ENCODE measurements at regions not wholly inside any gene's neighbourhood (a gene's known extent, or its start where the extent isn't known, plus 50 kb on each side); places are given as distances from the start of the nearest gene placed in this dataset.

DNA sequence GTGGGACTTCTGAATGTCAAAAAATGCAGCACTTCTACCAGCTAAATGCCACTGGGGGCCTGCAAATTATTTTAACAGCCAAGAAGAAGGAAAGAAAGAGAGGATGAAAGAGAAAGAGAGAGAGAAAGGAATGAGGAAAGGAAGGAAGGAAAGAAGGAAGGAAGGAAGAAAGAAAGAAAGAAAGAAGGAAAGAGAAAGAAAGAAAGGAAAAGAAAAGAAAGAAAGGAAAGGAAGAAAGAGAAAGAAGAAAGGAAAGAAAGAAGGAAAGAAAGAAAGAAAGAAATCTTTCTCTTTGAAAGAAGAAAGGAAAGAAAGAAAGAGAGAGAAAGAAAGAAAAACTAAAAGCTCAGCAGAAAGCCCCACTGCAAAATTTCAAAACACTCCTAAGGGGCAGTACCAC is 69.2 kb upstream of the SV2C start:
- H3K4me2 ChIP-seq (ENCODE audit: low read length), result no peak overlapping the region
- no peaks in the 10 kb centered on the region for H3K36me3 ChIP-seq (ENCODE audit: control insufficient read depth, low read length)
- no peaks in the 10 kb centered on the region for H3K4me1 ChIP-seq (ENCODE audit: control insufficient read depth, low read length)
- H3K27ac ChIP-seq (ENCODE audit: low read depth, low read length), result no peak overlapping the region
- no peaks in the 10 kb centered on the region for H3F3A ChIP-seq (ENCODE audit: control insufficient read depth, insufficient read depth)
- H4K20me1 ChIP-seq (ENCODE audit: control insufficient read depth, insufficient read depth, low read depth, low read length), result no peaks in the 10 kb centered on the region
- no peak for TF ChIP-seq EZH2phosphoT487 (IDR thresholded peaks at IDR 0.05; ENCODE audit: borderline replicate concordance, low read length)
- TF ChIP-seq, protein P1, sequence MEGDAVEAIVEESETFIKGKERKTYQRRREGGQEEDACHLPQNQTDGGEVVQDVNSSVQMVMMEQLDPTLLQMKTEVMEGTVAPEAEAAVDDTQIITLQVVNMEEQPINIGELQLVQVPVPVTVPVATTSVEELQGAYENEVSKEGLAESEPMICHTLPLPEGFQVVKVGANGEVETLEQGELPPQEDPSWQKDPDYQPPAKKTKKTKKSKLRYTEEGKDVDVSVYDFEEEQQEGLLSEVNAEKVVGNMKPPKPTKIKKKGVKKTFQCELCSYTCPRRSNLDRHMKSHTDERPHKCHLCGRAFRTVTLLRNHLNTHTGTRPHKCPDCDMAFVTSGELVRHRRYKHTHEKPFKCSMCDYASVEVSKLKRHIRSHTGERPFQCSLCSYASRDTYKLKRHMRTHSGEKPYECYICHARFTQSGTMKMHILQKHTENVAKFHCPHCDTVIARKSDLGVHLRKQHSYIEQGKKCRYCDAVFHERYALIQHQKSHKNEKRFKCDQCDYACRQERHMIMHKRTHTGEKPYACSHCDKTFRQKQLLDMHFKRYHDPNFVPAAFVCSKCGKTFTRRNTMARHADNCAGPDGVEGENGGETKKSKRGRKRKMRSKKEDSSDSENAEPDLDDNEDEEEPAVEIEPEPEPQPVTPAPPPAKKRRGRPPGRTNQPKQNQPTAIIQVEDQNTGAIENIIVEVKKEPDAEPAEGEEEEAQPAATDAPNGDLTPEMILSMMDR (IDR thresholded peaks at IDR 0.05; ENCODE audit: low read depth, low read length, poor library complexity, severe bottlenecking), result no peak
- H3K4me3 ChIP-seq (ENCODE audit: low read length), result no peak overlapping the region
- no peaks in the 10 kb centered on the region for H3K27me3 ChIP-seq (ENCODE audit: control insufficient read depth, low read length)
- no peaks in the 10 kb centered on the region; the same call in 1 of the 2 replicates for H3K9me2 ChIP-seq (replicated peaks; ENCODE audit: control insufficient read depth, low read length)
- H3K9me3 ChIP-seq (ENCODE audit: control insufficient read depth, insufficient read depth, low read length), result no peaks in the 10 kb centered on the region
- H3K79me2 ChIP-seq (ENCODE audit: control insufficient read depth, low read length), result no peaks in the 10 kb centered on the region

DNA sequence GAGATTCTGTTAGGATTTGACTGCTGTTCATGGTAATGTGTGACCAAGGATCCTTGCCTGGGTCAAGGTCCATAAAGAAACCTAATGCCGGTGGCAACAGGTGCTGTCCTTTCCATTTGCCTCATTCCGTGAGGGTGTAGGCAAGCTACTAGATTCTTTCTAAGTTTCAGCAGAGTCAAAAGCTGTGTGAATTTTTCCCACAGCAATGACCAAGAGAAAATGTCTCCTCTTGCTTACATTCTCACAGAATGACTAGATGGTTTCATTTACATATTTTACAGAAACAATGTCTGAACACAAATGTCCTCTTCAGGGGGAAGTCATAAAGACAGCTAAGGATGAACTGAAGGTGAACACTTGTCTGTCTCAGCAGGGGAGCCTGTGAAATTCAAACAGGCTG is 75.3 kb upstream of the SV2C start:
- TF ChIP-seq, protein P1 (IDR thresholded peaks at IDR 0.05; ENCODE audit: low read depth, low read length, poor library complexity, severe bottlenecking), result no peak
- no peak for TF ChIP-seq EZH2phosphoT487 (IDR thresholded peaks at IDR 0.05; ENCODE audit: borderline replicate concordance, low read length)
- Histone ChIP-seq H3K27me3 (ENCODE audit: control insufficient read depth, low read length) (no peaks in the 10 kb centered on the region), H3F3A (ENCODE audit: control insufficient read depth, insufficient read depth) (no peaks in the 10 kb centered on the region), H3K9me3 (ENCODE audit: control insufficient read depth, insufficient read depth, low read length) (no peaks in the 10 kb centered on the region), H3K4me2 (ENCODE audit: low read length) (no peak overlapping the region), H3K27ac (ENCODE audit: low read depth, low read length) (no peak overlapping the region), H3K4me3 (ENCODE audit: low read length) (no peak overlapping the region), H3K9me2 (replicated peaks; ENCODE audit: control insufficient read depth, low read length) (no peaks in the 10 kb centered on the region), H3K4me1 (ENCODE audit: control insufficient read depth, low read length) (no peaks in the 10 kb centered on the region), H3K36me3 (ENCODE audit: control insufficient read depth, low read length) (no peaks in the 10 kb centered on the region), H3K79me2 (ENCODE audit: control insufficient read depth, low read length) (no peaks in the 10 kb centered on the region), H4K20me1 (ENCODE audit: control insufficient read depth, insufficient read depth, low read depth, low read length) (no peaks in the 10 kb centered on the region)

DNA sequence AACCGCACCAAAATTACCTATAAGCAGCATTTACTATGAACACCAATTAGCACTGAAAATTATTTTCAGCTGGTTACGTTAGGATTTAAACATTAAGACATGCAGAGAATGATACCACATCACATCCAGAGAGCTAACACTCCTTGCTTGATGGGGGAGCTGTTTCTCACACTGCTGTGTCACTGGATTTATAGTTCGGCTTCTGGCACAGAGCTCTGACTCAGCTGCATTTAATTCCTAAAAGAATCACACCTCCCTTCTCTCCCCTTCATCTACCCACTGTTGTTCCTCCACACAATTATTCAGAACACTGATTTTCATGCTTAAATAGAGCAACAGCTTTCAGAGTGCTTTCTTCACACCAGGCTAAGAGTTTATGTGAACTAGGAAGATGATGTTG is 82.6 kb upstream of the SV2C start:
- no peaks in the 10 kb centered on the region for H3K4me1 ChIP-seq (ENCODE audit: control insufficient read depth, low read length)
- no peak overlapping the region for H3K4me3 ChIP-seq (ENCODE audit: low read length)
- H3K79me2 ChIP-seq (ENCODE audit: control insufficient read depth, low read length), result no peaks in the 10 kb centered on the region
- H3K4me2 ChIP-seq (ENCODE audit: low read length), result no peak overlapping the region
- no peaks in the 10 kb centered on the region for H4K20me1 ChIP-seq (ENCODE audit: control insufficient read depth, insufficient read depth, low read depth, low read length)
- H3K36me3 ChIP-seq (ENCODE audit: control insufficient read depth, low read length), result no peaks in the 10 kb centered on the region
- H3K9me2 ChIP-seq (replicated peaks; ENCODE audit: control insufficient read depth, low read length), result no peaks in the 10 kb centered on the region
- H3K9me3 ChIP-seq (ENCODE audit: control insufficient read depth, insufficient read depth, low read length), result no peaks in the 10 kb centered on the region
- H3K27me3 ChIP-seq (ENCODE audit: control insufficient read depth, low read length), result no peaks in the 10 kb centered on the region
- H3F3A ChIP-seq (ENCODE audit: control insufficient read depth, insufficient read depth), result no peaks in the 10 kb centered on the region
- no peak overlapping the region for H3K27ac ChIP-seq (ENCODE audit: low read depth, low read length)
- TF ChIP-seq, protein P1 (IDR thresholded peaks at IDR 0.05; ENCODE audit: low read depth, low read length, poor library complexity, severe bottlenecking), result no peak
- no peak for TF ChIP-seq EZH2phosphoT487 (IDR thresholded peaks at IDR 0.05; ENCODE audit: borderline replicate concordance, low read length)

Measured in DOHH2 (cell line).